DOHH2 (cell line): ENCODE measurements at regions not wholly inside any gene's neighbourhood (a gene's known extent, or its start where the extent isn't known, plus 50 kb on each side); places are given as distances from the start of the nearest gene placed in this dataset.

ENCODE experiments used
- H3F3A ChIP-seq: fragments of 200-600 bp; sonication (generic), shearing (Covaris generic); 2 replicates; pipeline ENCODE4 v1.6.0; 2016; ENCODE audit warnings: antibody characterized with exemption, mild to moderate bottlenecking; ENCODE audit not compliant: control insufficient read depth, insufficient read depth
- H3K27ac ChIP-seq: fragments of 200-600 bp; sonication (generic); 2 replicates; pipeline ENCODE4 v1.5.1; 2014; ENCODE audit warnings: low read depth, mild to moderate bottlenecking, low read length, moderate library complexity
- H3K27me3 ChIP-seq: fragments of 200-600 bp; sonication (generic); 2 replicates; pipeline ENCODE4 v1.6.1; 2014; ENCODE audit warnings: mild to moderate bottlenecking, low read length, mixed read lengths; ENCODE audit not compliant: control insufficient read depth
- H3K36me3 ChIP-seq: fragments of 200-600 bp; sonication (generic); 2 replicates; pipeline ENCODE4 v1.6.1; 2014; ENCODE audit warnings: mild to moderate bottlenecking, low read length, moderate library complexity, mixed read lengths; ENCODE audit not compliant: control insufficient read depth
- H3K4me1 ChIP-seq: fragments of 200-600 bp; sonication (generic); 2 replicates; pipeline ENCODE4 v1.6.1; 2014; ENCODE audit warnings: mild to moderate bottlenecking, low read length, mixed read lengths; ENCODE audit not compliant: control insufficient read depth
- H3K4me2 ChIP-seq: fragments of 200-600 bp; sonication (generic); 2 replicates; pipeline ENCODE4 v1.6.0; 2014; ENCODE audit warnings: mild to moderate bottlenecking, low read length, moderate library complexity
- H3K4me3 ChIP-seq: fragments of 200-600 bp; sonication (generic); 2 replicates; pipeline ENCODE4 v1.5.1; 2014; ENCODE audit warnings: mild to moderate bottlenecking, low read length, mixed read lengths
- H3K79me2 ChIP-seq: fragments of 200-600 bp; sonication (generic); 2 replicates; pipeline ENCODE4 v1.6.1; 2014; ENCODE audit warnings: mild to moderate bottlenecking, low read length, mixed read lengths; ENCODE audit not compliant: control insufficient read depth
- H3K9me2 ChIP-seq: fragments of 200-600 bp; sonication (generic); replicated peaks from 2 replicates; pipeline ENCODE4 v1.6.1; 2014; ENCODE audit warnings: mild to moderate bottlenecking, low read length, mixed read lengths; ENCODE audit not compliant: control insufficient read depth
- H3K9me3 ChIP-seq: fragments of 200-600 bp; sonication (generic); 2 replicates; pipeline ENCODE4 v1.6.1; 2014; ENCODE audit warnings: antibody characterized with exemption, low read length, mixed read lengths; ENCODE audit not compliant: control insufficient read depth, insufficient read depth
- H4K20me1 ChIP-seq: fragments of 200-600 bp; sonication (generic); 2 replicates; pipeline ENCODE4 v1.6.0; 2014; ENCODE audit warnings: low read depth, mild to moderate bottlenecking, antibody characterized with exemption, low read length, moderate library complexity; ENCODE audit not compliant: control insufficient read depth, insufficient read depth
- CTCF ChIP-seq: fragments of 200-600 bp; sonication (generic); IDR thresholded peaks from one replicate; pipeline ENCODE4 v1.5.1; 2014; ENCODE audit warnings: antibody characterized with exemption, mild to moderate bottlenecking, low read depth, low read length; ENCODE audit not compliant: poor library complexity, severe bottlenecking
- EZH2phosphoT487 ChIP-seq: fragments of 200-600 bp; sonication (generic); IDR thresholded peaks from 2 replicates; pipeline ENCODE4 v1.6.1; 2017; ENCODE audit warnings: borderline replicate concordance, mild to moderate bottlenecking, antibody characterized with exemption, low read length, moderate library complexity, mixed read lengths

- TF ChIP-seq CTCF = no peak
- TF ChIP-seq EZH2phosphoT487 = no peak
- Histone ChIP-seq H4K20me1 (no peaks in the 10 kb centered on the region), H3F3A (no peaks in the 10 kb centered on the region), H3K4me1 (no peaks in the 10 kb centered on the region), H3K4me3 (no peak overlapping the region), H3K9me2 (no peaks in the 10 kb centered on the region), H3K79me2 (no peaks in the 10 kb centered on the region; the same call in 1 of the 2 replicates), H3K4me2 (no peak overlapping the region), H3K36me3 (no peaks in the 10 kb centered on the region), H3K9me3 (no peaks in the 10 kb centered on the region), H3K27me3 (no peaks in the 10 kb centered on the region), H3K27ac (no peak overlapping the region)
These were observed 331.1 kb downstream of the SV2B start for GRCh38 chr15:91431041-91431715.

GRCh38 chr15:91435113-91435512, 335.1 kb downstream of the SV2B start:
- Histone ChIP-seq H3K79me2 (no peaks in the 10 kb centered on the region; the same call in 1 of the 2 replicates), H3K9me2 (no peaks in the 10 kb centered on the region), H3K9me3 (no peaks in the 10 kb centered on the region), H3K27ac (no peak overlapping the region), H3K27me3 (no peaks in the 10 kb centered on the region), H3K36me3 (no peaks in the 10 kb centered on the region), H3K4me3 (no peak overlapping the region), H3K4me2 (no peak overlapping the region), H4K20me1 (no peaks in the 10 kb centered on the region), H3F3A (no peaks in the 10 kb centered on the region), H3K4me1 (no peaks in the 10 kb centered on the region)
- TF ChIP-seq EZH2phosphoT487 (no peak), CTCF (no peak)

GRCh38 chr15:91444656-91445055, 344.6 kb downstream of the SV2B start:
- no peaks in the 10 kb centered on the region for H3F3A ChIP-seq
- no peak overlapping the region for H3K4me2 ChIP-seq
- no peaks in the 10 kb centered on the region for H3K9me3 ChIP-seq
- TF ChIP-seq CTCF (no peak), EZH2phosphoT487 (no peak)
- no peaks in the 10 kb centered on the region for H4K20me1 ChIP-seq
- no peaks in the 10 kb centered on the region for H3K9me2 ChIP-seq
- H3K4me3 ChIP-seq = no peak overlapping the region
- H3K36me3 ChIP-seq = no peaks in the 10 kb centered on the region
- H3K4me1 ChIP-seq = no peaks in the 10 kb centered on the region
- no peaks in the 10 kb centered on the region for H3K27me3 ChIP-seq
- H3K79me2 ChIP-seq = no peaks in the 10 kb centered on the region
- H3K27ac ChIP-seq = no peak overlapping the region
